Stromal cell of bone marrow (primary cell): ENCODE measurements at regions not wholly inside any gene's neighbourhood (a gene's known extent, or its start where the extent isn't known, plus 50 kb on each side); places are given as distances from the start of the nearest gene placed in this dataset.

Experiments used
- DNase-seq: peaks from one replicate; pipeline ENCODE4 v3.0.0-alpha.2; 2012; ENCODE audit warnings: low read depth

GRCh38 chr19:30898353-30899103 lies 450.7 kb downstream of the TSHZ3 start:
- no peak for DNase-seq

GRCh38 chr19:30897553-30897952 lies 451.7 kb downstream of the TSHZ3 start:
- DNase-seq, result no peak

- no peak for DNase-seq
These were observed 452.2 kb downstream of the TSHZ3 start for GRCh38 chr19:30897034-30897433.

GRCh38 chr19:30896554-30896953 lies 452.7 kb downstream of the TSHZ3 start:
- DNase-seq, result no peak

GRCh38 chr19:30895946-30896345 lies 453.3 kb downstream of the TSHZ3 start:
- DNase-seq, result no peak

- DNase-seq, result no peak
These were observed 458.2 kb downstream of the TSHZ3 start for GRCh38 chr19:30891051-30891450.

- no peak for DNase-seq
These were observed 459.2 kb downstream of the TSHZ3 start for GRCh38 chr19:30890033-30890432.

GRCh38 chr19:30888937-30889336 lies 460.3 kb downstream of the TSHZ3 start:
- no peak for DNase-seq

GRCh38 chr19:30887042-30887441 lies 462.2 kb downstream of the TSHZ3 start:
- no peak for DNase-seq

GRCh38 chr19:30886222-30886621 lies 463.0 kb downstream of the TSHZ3 start:
- no peak for DNase-seq

- DNase-seq, result no peak
These were observed 465.0 kb downstream of the TSHZ3 start for GRCh38 chr19:30884146-30884812.

- no peak for DNase-seq
These were observed 466.2 kb downstream of the TSHZ3 start for GRCh38 chr19:30883071-30883470.

GRCh38 chr19:30882411-30883005 lies 466.7 kb downstream of the TSHZ3 start:
- no peak for DNase-seq

GRCh38 chr19:30881930-30882329 lies 467.3 kb downstream of the TSHZ3 start:
- DNase-seq, result no peak

- no peak for DNase-seq
These were observed 468.0 kb downstream of the TSHZ3 start for GRCh38 chr19:30881281-30881680.

- no peak for DNase-seq
These were observed 468.7 kb downstream of the TSHZ3 start for GRCh38 chr19:30880551-30880950.

- DNase-seq, result no peak
These were observed 469.1 kb downstream of the TSHZ3 start for GRCh38 chr19:30880151-30880550.

GRCh38 chr19:30879736-30880135 lies 469.5 kb downstream of the TSHZ3 start:
- DNase-seq, result no peak

GRCh38 chr19:30879225-30879624 lies 470.0 kb downstream of the TSHZ3 start:
- no peak for DNase-seq

GRCh38 chr19:30878495-30878894 lies 470.7 kb downstream of the TSHZ3 start:
- no peak for DNase-seq

- DNase-seq, result no peak
These were observed 471.5 kb downstream of the TSHZ3 start for GRCh38 chr19:30877661-30878113.

GRCh38 chr19:30873691-30874090 lies 475.5 kb downstream of the TSHZ3 start:
- no peak for DNase-seq

GRCh38 chr19:30873003-30873402 lies 476.2 kb downstream of the TSHZ3 start:
- DNase-seq, result no peak
